Prostate gland (tissue), 2 donors: ENCODE measurements at regions not wholly inside any gene's neighbourhood (a gene's known extent, or its start where the extent isn't known, plus 50 kb on each side); places are given as distances from the start of the nearest gene placed in this dataset.

Source experiments
- POLR2AphosphoS5 ChIP-seq: sonication (generic); formaldehyde crosslinking; IDR thresholded peaks from one replicate; pipeline ENCODE4 v1.6.1; 2017; ENCODE audit warnings: antibody characterized with exemption
- TF ChIP-seq, protein P1 (sequence below), 4 experiments: fragments of 200-600 bp in 2 of 4; fragments of 450-650 bp in 2 of 4; sonication (generic) in 2 of 4; IDR thresholded peaks; 1 replicate in 3 of 4; 2 replicates in 1 of 4; pipeline ENCODE4 v1.5.1; 2016 to 2019; ENCODE audit warnings: antibody characterized with exemption in 4 of 4, mild to moderate bottlenecking in 2 of 4, moderate library complexity in 2 of 4

DNA sequence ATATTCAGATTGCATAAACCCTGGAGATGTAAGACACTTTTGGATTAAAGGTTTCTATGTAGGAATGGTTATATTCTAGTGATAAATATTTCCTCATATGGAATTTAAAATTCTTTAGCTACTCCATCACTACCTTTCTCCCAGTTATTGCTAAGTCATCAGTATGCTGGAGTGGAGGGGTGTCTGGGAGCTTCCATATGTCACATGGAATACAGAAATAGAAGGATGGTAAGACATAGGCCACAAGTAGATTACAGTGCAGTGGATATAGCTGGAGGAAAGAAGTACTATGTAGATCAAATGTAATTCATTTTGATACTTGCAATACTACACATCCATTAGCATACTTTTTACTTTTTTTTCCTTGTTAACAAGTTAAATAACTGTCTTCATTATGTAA is 428.4 kb downstream of the ARL4A start:
- TF ChIP-seq, protein P1, sequence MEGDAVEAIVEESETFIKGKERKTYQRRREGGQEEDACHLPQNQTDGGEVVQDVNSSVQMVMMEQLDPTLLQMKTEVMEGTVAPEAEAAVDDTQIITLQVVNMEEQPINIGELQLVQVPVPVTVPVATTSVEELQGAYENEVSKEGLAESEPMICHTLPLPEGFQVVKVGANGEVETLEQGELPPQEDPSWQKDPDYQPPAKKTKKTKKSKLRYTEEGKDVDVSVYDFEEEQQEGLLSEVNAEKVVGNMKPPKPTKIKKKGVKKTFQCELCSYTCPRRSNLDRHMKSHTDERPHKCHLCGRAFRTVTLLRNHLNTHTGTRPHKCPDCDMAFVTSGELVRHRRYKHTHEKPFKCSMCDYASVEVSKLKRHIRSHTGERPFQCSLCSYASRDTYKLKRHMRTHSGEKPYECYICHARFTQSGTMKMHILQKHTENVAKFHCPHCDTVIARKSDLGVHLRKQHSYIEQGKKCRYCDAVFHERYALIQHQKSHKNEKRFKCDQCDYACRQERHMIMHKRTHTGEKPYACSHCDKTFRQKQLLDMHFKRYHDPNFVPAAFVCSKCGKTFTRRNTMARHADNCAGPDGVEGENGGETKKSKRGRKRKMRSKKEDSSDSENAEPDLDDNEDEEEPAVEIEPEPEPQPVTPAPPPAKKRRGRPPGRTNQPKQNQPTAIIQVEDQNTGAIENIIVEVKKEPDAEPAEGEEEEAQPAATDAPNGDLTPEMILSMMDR (IDR thresholded peaks at IDR 0.05), result no peak
- no peak for TF ChIP-seq POLR2AphosphoS5
